GM21825 (cell line): ENCODE measurements at regions not wholly inside any gene's neighbourhood (a gene's known extent, or its start where the extent isn't known, plus 50 kb on each side); places are given as distances from the start of the nearest gene placed in this dataset.

ENCODE experiments used
- ATAC-seq: cut with Tn5 transposase; IDR thresholded peaks from one replicate; pipeline ENCODE4 v1.9.1; 2021; ENCODE audit warnings: mild to moderate bottlenecking, moderate library complexity; ENCODE audit not compliant: unreplicated experiment

DNA sequence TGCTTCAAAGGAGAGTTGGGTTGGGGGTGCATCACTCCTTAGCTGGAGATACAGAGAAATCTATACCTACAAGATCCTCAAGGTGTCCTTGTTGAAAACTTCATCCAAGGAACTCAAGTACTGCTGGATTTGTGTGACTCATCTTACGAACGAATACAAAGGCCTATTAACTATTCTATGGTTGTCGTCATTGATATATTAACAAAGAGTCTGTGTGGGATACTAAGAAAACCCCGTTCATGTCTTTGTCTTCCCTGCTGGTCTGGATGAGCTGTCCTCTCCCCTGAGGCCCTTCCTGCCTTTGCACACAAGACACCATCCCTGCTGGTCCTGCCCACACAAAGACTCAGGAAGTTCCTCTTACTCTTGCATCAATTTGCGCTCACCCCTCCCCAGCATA is 54.9 kb upstream of the IRF2 start:
- ATAC-seq: no peak

DNA sequence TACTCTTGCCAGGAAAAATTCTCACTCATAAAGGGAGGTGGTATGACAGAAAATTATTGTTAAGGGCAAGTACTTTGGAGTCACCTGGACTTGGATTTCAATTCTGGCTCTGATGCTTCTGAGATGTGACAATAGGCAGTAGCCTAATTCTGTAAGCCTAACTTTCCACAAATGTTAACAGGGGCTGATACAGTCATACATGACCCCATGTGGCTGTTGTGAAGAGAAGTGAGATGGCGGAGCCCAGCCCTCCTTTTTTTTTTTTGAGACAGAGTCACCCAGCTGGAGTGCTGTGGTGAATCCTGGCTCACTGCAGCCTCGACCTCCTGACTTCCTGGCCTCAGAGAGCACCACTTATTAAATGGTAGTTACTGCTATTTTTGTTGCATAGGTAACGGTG is 54.4 kb upstream of the IRF2 start:
- ATAC-seq: no peak

DNA sequence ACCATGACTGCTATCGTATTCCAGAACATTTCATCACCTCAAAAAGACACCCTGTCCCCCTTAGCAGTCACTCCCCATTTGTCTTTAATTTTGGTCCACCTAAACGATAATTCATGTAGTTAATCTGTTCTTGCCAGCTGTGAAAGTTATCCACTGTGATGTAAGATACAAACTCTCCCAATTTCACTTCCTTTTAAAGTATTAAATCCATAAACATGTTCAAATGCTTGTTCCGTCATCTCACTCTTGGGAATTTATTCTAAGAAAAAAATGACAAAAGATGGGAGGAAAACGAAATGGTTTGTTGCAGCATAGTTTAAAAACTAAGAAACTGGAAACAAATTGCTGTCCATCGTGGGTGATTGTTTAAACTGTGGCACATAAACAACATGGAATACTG is 53.7 kb upstream of the IRF2 start:
- ATAC-seq: no peak

DNA sequence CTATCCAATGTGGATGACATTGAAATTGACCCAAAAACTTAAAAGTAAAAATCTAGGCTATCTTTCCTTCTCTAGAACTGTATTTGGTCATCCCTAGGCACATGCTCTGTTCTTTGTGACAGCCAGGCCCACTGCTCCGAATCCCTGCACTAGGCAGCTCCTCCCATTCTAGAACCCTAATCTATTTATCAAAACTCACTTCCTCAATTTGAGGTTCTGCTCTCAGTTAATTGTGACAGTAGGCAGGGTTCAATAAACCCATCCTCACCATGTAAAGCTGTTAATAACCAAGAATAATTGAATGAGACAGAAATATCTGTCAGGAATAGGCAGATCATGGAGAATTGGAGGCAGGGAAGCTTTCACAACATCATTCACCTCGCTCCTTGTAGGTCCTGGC is 51.9 kb upstream of the IRF2 start:
- no peak for ATAC-seq
